Neural progenitor cell (in vitro differentiated cells): ENCODE measurements at regions not wholly inside any gene's neighbourhood (a gene's known extent, or its start where the extent isn't known, plus 50 kb on each side); places are given as distances from the start of the nearest gene placed in this dataset.

Experiments used
- DNase-seq: peaks from one replicate; pipeline ENCODE4 v3.0.0-alpha.2; 2016; ENCODE audit warnings: low spot score
- H2AFZ ChIP-seq: fragments of 200-600 bp; sonication (generic); replicated peaks from 2 replicates; pipeline ENCODE4 v1.6.1; 2016; ENCODE audit warnings: antibody characterized with exemption
- H3F3A ChIP-seq: fragments of 200-600 bp; sonication (generic); 2 replicates; pipeline ENCODE4 v1.6.1; 2016; ENCODE audit warnings: antibody characterized with exemption, low read depth
- H3K27ac ChIP-seq: fragments of 200-600 bp; sonication (generic); 2 replicates; pipeline ENCODE4 v1.5.1; 2016; ENCODE audit warnings: mild to moderate bottlenecking
- H3K27me3 ChIP-seq: fragments of 200-600 bp; sonication (generic); 2 replicates; pipeline ENCODE4 v1.6.1; 2016; ENCODE audit warnings: mild to moderate bottlenecking, moderate library complexity
- H3K36me3 ChIP-seq: fragments of 200-600 bp; sonication (generic); 2 replicates; pipeline ENCODE4 v1.5.1; 2016
- H3K4me1 ChIP-seq: fragments of 200-600 bp; sonication (generic); 2 replicates; pipeline ENCODE4 v1.6.1; 2016; ENCODE audit warnings: mixed run types
- H3K4me2 ChIP-seq: fragments of 200-600 bp; sonication (generic); 2 replicates; pipeline ENCODE4 v1.6.1; 2016
- H3K4me3 ChIP-seq: fragments of 200-600 bp; sonication (generic); 2 replicates; pipeline ENCODE4 v1.5.1; 2016
- H3K79me2 ChIP-seq: fragments of 200-600 bp; sonication (generic); 2 replicates; pipeline ENCODE4 v1.6.1; 2016; ENCODE audit warnings: low read depth
- H3K9ac ChIP-seq: fragments of 200-600 bp; sonication (generic); 2 replicates; pipeline ENCODE4 v1.6.1; 2016
- H3K9me3 ChIP-seq: fragments of 200-600 bp; sonication (generic); 2 replicates; pipeline ENCODE4 v1.5.1; 2016; ENCODE audit warnings: low read depth
- H4K20me1 ChIP-seq: fragments of 200-600 bp; sonication (generic); 2 replicates; pipeline ENCODE4 v1.6.1; 2016; ENCODE audit warnings: low read depth
- H3K27ac Mint-ChIP-seq: 3 replicates; pipeline ENCODE4 v1.8.0; 2021; ENCODE audit warnings: mixed read lengths
- H3K27me3 Mint-ChIP-seq: 2 replicates; pipeline ENCODE4 v1.8.0; 2022; ENCODE audit warnings: low read depth, mild to moderate bottlenecking, inconsistent platforms, moderate library complexity, mixed read lengths; ENCODE audit not compliant: insufficient read depth
- H3K36me3 Mint-ChIP-seq: 3 replicates; pipeline ENCODE4 v1.8.0; 2021; ENCODE audit warnings: mixed read lengths
- H3K4me1 Mint-ChIP-seq: 3 replicates; pipeline ENCODE4 v1.8.0; 2021; ENCODE audit warnings: mixed read lengths
- H3K4me3 Mint-ChIP-seq: 3 replicates; pipeline ENCODE4 v1.8.0; 2021; ENCODE audit warnings: mild to moderate bottlenecking, moderate library complexity, mixed read lengths
- H3K9me3 Mint-ChIP-seq: 3 replicates; pipeline ENCODE4 v1.8.0; 2020; ENCODE audit warnings: mixed read lengths
- EZH2 ChIP-seq: fragments of 200-600 bp; sonication (generic); IDR thresholded peaks from 2 replicates; pipeline ENCODE4 v1.6.1; 2017; ENCODE audit warnings: antibody characterized with exemption, mild to moderate bottlenecking, moderate library complexity
- EZH2phosphoT487 ChIP-seq: fragments of 200-600 bp; sonication (generic); IDR thresholded peaks from 2 replicates; pipeline ENCODE4 v1.6.1; 2017; ENCODE audit warnings: antibody characterized with exemption
- TF ChIP-seq, protein P1 (sequence below): fragments of 200-600 bp; sonication (generic); IDR thresholded peaks from 2 replicates; pipeline ENCODE4 v1.5.1; 2017; ENCODE audit warnings: antibody characterized with exemption, mild to moderate bottlenecking

DNA sequence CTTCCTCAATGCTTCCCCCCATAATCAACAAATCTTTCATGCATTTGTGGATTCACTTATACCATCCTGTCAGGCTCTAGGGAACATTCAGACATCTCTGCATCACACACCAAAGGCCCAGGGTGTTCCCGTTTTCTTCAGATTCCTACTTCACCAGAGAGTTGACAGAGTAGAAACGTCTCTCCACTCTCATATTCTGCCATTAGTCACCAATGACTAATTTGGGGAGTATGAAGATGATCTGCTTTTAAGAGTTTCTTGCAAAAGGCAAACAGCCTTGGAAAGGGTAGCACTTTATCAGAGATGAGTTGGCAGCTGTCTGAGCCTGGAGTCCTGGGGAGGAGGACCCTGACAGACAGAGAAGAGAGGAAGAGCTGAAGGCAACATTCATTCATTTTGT, 55.8 kb upstream of the DGKG start:
- Histone ChIP-seq H3K27me3 (peaks cover 23% of the 10 kb centered on the region), H3K79me2 (no peaks in the 10 kb centered on the region), H3K4me1 (peaks cover 13% of the 10 kb centered on the region), H4K20me1 (no peaks in the 10 kb centered on the region), H3F3A (peaks cover 8% of the 10 kb centered on the region), H2AFZ (no peak overlapping the region), H3K9ac (no peak overlapping the region), H3K4me2 (no peak overlapping the region), H3K27ac (no peak overlapping the region), H3K9me3 (no peaks in the 10 kb centered on the region), H3K4me3 (no peak overlapping the region), H3K36me3 (no peaks in the 10 kb centered on the region)
- Mint-ChIP-seq H3K9me3 (no peaks in the 10 kb centered on the region), H3K4me3 (no peak overlapping the region), H3K36me3 (no peaks in the 10 kb centered on the region), H3K4me1 (peaks cover 24% of the 10 kb centered on the region), H3K27me3 (no peaks in the 10 kb centered on the region), H3K27ac (no peak overlapping the region)
- TF ChIP-seq EZH2phosphoT487 (no peak), EZH2 (no peak)
- TF ChIP-seq, protein P1, sequence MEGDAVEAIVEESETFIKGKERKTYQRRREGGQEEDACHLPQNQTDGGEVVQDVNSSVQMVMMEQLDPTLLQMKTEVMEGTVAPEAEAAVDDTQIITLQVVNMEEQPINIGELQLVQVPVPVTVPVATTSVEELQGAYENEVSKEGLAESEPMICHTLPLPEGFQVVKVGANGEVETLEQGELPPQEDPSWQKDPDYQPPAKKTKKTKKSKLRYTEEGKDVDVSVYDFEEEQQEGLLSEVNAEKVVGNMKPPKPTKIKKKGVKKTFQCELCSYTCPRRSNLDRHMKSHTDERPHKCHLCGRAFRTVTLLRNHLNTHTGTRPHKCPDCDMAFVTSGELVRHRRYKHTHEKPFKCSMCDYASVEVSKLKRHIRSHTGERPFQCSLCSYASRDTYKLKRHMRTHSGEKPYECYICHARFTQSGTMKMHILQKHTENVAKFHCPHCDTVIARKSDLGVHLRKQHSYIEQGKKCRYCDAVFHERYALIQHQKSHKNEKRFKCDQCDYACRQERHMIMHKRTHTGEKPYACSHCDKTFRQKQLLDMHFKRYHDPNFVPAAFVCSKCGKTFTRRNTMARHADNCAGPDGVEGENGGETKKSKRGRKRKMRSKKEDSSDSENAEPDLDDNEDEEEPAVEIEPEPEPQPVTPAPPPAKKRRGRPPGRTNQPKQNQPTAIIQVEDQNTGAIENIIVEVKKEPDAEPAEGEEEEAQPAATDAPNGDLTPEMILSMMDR, result no peak
- DNase-seq, result no peak

- Histone ChIP-seq H2AFZ (no peak overlapping the region), H3K27me3 (peaks cover 23% of the 10 kb centered on the region), H3K4me3 (no peak overlapping the region), H4K20me1 (no peaks in the 10 kb centered on the region), H3K9me3 (no peaks in the 10 kb centered on the region), H3K9ac (no peak overlapping the region), H3F3A (peaks cover 8% of the 10 kb centered on the region), H3K79me2 (no peaks in the 10 kb centered on the region), H3K36me3 (no peaks in the 10 kb centered on the region), H3K27ac (no peak overlapping the region), H3K4me2 (no peak overlapping the region), H3K4me1 (peaks cover 13% of the 10 kb centered on the region)
- no peak for DNase-seq
- Mint-ChIP-seq H3K4me1 (peaks cover 27% of the 10 kb centered on the region), H3K36me3 (no peaks in the 10 kb centered on the region), H3K27me3 (peaks cover 4% of the 10 kb centered on the region), H3K4me3 (peak overlapping the region; percentile 83), H3K9me3 (peaks cover 2% of the 10 kb centered on the region), H3K27ac (no peak overlapping the region)
- TF ChIP-seq EZH2, result no peak
- no peak for TF ChIP-seq EZH2phosphoT487
- TF ChIP-seq, protein P1, result no peak
These were observed 52.8 kb upstream of the DGKG start for GRCh38 chr3:186414735-186415419.

DNA sequence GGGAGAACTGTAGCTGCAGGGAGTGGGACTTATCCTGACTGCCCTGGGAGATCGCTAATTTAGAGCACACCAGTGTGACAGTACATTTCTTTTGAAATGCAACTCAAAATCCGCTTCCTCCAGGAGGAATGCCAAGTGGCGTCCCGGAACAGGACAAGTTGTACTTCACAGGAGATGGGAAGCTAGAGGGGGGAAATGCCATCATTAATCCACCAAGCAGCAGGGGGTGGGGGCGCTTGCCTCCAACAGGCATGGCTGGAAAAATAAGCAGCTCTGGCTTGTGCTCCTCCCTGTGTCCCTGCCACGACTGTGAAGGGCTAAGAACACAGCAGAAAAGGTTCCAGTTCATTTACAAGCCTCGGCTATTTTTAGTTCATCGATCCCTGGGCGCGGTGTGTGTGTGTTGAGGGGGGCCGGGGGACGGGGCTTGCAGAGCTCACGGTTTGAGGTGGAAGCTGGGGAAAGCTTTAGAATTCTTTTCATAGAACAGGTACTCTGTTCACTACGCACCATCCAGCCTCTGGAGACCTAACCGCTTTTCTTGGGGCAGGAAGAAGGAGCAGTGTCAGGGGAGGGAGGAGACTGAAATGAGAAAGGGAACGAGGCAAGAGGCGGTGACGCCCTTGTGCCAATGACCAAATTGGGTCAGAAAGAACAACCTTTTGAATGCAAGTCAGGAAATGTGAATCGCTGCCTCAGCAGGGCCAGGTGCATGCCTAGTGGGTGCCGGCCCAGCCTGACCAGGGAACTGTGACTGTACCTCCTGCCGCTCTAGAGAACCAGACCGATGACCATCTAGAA, 51.8 kb upstream of the DGKG start:
- Histone ChIP-seq H4K20me1 (no peaks in the 10 kb centered on the region), H3K79me2 (no peaks in the 10 kb centered on the region), H3K4me2 (peak overlapping the region; percentile 85), H2AFZ (peak overlapping the region; percentile 80), H3K4me3 (peak overlapping the region; percentile 46), H3K4me1 (peaks cover 13% of the 10 kb centered on the region), H3K9ac (no peak overlapping the region), H3K27me3 (peaks cover 23% of the 10 kb centered on the region), H3K27ac (no peak overlapping the region), H3K9me3 (no peaks in the 10 kb centered on the region), H3F3A (peaks cover 8% of the 10 kb centered on the region), H3K36me3 (no peaks in the 10 kb centered on the region)
- peak; percentile 76 for DNase-seq
- Mint-ChIP-seq H3K27ac (peak overlapping the region; percentile 48), H3K4me1 (peaks cover 27% of the 10 kb centered on the region), H3K4me3 (peak overlapping the region; percentile 83), H3K9me3 (peaks cover 2% of the 10 kb centered on the region), H3K36me3 (no peaks in the 10 kb centered on the region), H3K27me3 (peaks cover 9% of the 10 kb centered on the region)
- TF ChIP-seq EZH2, result no peak
- TF ChIP-seq, protein P1, result no peak
- no peak for TF ChIP-seq EZH2phosphoT487
